GM18907 (cell line): ENCODE measurements at regions not wholly inside any gene's neighbourhood (a gene's known extent, or its start where the extent isn't known, plus 50 kb on each side); places are given as distances from the start of the nearest gene placed in this dataset.
"Not testable (repeated sequence)": the region's sequence is repeated elsewhere in the genome, so short reads cannot be mapped to it uniquely, and the experiment has no call there.

ENCODE experiments used
- ATAC-seq: cut with Tn5 transposase; IDR thresholded peaks from one replicate; pipeline ENCODE4 v1.9.1; 2021; ENCODE audit warnings: mild to moderate bottlenecking, moderate library complexity; ENCODE audit not compliant: unreplicated experiment

DNA sequence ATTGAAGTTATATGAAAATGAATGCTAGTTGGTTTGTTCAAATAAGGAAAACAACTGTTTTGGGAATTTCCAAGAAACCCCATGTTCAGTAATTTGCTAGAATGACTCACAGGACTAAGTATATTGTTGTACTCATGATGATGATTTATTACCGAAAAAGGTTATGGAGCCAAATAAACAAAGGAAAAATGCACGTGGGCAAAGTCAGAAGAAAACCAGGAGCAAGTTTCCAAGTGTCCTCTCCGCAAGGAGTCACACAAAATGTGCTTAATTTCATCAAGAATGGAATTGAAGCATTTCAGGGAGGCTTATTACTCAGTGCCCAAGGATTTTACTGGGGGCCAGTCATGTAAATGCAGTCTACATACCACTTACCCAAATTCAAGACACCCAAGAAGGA lies 1652.4 kb upstream of the TMEFF2 start:
- no peak for ATAC-seq

DNA sequence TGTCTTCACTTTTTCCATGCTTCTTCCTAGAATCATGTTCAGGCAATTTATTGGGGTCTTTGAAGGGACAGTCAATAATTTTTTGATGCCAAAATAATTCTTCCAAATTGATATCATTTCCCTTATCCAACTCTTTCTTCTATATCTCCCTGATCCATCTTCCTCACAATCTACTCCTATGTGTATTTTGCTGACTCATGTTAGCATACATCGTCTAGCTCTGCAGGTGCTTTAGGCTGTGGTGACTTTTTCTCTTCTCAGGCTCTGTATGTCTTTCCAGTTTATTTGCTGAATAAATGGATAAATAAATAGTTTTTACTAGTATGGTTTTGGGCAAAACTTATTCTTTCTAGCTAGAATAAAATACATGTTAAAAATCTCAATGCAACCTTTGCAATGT lies 1650.9 kb upstream of the TMEFF2 start:
- no peak for ATAC-seq

DNA sequence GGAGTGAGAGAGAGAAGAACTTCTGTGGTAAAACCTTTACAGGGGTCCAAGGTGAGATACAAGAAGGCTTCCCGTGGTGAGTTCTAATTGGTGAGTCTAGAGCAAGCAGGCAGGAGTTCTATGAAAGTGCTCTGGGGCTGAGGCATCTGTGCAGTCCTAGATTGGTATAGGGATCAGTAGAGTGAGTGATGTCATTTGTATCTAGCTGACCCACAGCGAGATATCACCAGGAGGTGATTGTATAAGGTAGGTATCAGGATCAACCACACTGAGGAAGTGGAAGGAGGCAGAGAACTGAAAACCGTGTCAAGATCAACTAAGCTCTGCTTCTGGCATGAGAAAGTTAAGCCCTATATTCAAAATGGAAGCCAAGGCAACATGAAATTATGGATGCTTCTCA lies 1648.9 kb upstream of the TMEFF2 start:
- ATAC-seq, result no peak

DNA sequence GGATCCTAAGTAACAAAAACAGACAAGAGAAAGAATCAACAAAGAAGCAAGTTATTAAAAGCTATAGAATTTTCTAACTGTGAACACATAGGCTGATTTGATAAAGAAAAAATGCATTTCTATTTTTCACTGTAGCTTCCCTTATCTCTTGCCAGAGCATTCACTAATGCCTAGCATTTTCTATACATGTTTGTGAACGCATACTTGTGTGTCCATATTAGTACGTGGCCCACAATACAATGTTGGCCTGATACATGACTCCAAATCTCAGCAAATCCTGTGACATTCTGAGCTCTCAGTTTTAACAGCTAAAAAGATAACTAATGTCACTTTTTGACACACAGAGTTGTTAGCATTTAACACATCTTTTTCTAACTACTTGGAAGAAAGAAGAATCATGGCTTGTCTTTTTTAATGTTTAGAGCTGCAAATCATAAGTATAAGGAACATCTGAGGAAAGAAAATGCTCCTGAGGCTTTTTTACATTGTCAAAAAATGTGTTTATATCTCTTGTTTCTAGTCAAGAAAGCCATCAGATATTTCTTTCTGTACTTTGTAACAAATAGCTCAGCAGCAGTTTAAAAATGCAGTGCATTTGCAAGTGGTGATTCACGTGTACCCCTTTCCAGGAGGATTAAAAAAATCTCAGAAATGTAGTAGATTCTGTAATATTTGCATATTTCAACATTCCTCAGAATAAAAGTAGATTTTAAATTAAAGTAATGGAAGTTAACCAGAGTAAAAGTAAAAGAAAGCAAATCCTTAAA lies 1646.8 kb upstream of the TMEFF2 start:
- no peak for ATAC-seq

DNA sequence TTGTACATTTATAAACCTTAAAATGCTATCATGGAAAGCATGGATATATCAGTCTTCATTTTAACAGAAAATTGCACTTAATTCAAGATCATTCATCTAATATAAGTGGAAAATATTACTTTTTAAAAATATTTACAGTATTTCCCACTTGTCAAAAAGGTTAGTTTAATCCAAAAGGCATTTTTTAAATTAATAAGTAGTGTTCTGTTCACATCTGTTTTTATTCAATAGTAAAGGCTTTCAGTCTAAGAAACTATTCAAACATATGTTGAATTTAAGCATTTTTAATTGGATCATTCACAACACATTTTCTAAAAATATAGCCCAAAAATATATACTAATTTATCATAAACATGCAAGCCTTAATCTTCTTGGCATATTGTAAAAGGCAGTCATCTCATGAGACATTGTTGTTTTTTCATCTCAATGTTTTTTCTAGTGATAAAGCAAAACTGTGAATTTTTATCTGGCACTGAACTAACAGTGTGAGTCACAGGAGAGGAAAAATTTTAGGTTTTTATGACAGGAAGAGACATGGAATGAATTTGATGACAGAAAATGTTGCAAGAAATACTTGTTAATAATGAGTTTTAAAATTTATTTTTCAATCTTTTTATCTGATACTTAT lies 1642.5 kb upstream of the TMEFF2 start:
- ATAC-seq, result no peak

DNA sequence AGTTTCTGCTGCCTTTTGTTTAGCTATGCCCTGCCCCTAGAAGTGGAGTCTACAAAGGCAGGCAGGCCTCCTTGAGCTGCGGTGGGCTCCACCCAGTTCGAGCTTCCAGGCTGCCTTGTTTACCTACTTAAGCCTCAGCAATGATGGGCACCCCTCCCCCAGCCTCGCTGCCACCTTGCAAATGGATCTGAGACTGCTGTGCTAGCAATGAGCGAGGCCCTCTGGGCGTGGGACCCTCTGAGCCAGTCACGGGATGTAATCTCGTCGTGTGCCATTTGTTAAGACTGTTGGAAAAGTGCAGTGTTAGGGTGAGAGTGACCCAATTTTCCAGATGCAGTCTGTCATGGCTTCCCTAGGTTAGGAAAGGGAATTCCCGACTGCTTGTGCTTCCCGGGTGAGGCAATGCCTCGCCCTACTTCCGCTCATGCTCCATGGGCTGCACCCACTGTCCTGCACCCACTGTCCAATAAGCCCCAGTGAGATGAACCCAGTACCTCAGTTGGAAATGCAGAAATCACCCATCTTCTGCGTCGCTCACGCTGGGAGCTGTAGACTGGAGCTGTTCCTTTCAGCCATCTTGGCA lies 1641.8 kb upstream of the TMEFF2 start:
- not testable (repeated sequence) for ATAC-seq

DNA sequence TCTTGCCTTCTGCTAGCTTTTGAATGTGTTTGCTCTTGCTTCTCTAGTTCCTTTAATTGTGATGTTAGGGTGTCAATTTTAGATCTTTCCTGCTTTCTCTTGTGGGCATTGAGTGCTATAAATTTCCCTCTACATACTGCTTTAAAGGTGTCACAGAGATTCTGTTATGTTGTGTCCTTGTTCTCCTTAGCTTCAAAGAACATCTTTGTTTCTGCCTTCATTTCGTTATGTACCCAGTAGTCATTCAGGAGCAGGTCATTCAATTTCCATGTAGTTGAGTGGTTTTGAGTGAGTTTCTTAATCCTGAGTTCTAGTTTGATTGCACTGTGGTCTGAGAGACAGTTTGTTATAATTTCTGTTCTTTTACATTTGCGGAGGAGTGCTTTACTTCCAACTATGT lies 1639.2 kb upstream of the TMEFF2 start:
- ATAC-seq, result not testable (repeated sequence)

DNA sequence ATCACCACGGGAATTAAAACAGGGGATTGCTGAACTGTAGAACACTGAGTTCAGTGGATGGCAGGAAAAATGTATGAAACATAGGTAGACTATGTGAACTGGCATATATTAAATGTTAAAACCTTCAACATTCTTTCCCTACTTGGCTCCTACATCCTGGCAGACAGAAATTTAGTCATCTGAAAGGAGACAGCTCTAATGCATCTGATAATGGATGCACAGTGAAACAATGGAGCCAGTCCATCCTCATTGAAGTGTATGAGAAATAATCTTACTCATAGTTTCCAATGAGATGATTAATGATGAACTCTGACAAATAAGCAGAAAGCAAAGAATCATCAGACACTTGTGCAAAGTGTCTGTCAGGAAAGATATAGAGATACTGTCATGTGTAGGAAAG lies 1629.7 kb upstream of the TMEFF2 start:
- ATAC-seq, result no peak

DNA sequence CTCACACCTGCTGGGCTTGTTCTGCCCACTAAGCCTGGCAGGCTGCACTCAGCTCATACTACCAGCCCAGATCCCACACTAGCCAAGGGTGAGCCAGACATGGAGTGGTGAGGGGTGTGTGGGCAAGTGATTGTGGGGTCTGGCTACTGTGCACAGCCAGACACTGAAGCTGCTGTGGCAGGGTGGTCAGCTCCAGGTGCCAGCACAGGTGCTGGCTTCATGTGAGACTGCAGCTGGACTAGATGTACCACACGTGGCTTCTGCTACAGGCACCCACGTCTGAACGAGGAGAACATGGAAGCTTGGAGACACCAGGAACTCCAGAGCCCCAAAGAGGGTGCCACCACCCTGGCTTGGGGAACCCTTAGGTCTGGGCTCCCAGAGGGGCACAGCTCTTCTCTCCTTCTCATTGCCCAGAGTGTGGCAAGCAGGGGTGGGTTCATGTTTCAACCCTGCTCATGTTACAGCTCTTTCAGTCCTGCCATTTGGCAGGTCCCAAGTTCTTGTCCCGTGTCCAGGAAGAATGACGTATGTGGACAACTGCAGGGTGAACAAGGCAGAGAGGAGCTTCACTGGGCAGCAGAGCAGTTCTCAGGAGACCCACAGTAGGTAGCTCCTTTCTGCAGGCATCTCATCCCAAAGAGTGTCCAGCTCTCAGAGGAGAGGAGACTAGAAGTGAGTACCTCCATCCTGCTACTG lies 1624.2 kb upstream of the TMEFF2 start:
- no peak for ATAC-seq

DNA sequence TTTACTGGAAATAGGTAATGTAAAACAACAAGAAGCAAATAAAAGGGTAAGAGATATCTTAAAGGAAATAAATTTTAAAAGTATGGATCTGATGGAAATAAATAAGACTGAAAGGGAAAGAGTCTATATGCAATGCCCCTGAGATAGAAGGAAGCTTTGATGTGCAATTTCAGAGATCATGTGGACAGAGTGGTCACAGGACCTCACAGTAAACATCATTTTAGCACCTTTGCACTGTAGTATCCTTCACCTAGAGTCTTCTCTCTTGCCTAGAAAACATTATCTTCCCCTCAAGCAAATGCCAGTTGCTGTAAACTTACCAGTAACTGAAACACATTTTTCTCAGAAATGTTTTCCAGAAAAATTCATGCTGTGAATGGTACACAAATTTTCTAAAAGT lies 1621.3 kb upstream of the TMEFF2 start:
- ATAC-seq, result no peak

DNA sequence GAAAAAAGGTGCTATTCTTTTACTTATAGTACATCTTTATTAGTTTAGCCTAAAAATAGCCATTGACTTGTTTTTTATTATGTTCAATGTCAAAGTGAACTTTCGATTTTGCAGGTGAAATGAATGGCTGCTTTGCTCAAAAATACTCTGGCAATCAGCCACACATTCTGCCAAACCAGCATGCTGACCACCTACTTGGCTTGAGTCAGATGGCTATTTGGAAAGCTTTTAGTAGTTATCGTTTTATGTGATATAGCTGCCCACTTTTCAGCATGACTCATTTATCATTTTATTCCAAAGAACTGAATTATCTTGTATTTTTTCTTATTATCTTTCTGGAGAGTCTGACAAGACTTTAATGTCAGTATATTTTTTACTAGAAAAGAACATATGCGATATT lies 1615.8 kb upstream of the TMEFF2 start:
- no peak for ATAC-seq

DNA sequence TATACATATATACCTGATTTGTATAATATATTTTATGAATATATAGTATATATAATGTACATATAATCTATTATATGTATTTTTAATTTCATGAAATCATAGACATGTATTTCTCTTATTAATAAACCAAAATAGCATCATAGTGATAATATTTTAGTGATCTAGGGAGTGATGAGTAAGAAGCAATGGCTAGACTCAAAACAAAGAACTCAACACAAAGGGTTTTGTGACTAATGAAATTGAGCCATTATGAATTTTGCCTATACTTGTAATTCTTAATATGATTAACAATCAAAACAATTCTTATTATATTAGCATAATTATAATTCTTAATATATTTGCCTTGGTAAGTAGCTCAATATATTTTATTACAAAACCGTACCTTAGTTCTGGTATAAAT lies 1614.1 kb upstream of the TMEFF2 start:
- ATAC-seq, result no peak

DNA sequence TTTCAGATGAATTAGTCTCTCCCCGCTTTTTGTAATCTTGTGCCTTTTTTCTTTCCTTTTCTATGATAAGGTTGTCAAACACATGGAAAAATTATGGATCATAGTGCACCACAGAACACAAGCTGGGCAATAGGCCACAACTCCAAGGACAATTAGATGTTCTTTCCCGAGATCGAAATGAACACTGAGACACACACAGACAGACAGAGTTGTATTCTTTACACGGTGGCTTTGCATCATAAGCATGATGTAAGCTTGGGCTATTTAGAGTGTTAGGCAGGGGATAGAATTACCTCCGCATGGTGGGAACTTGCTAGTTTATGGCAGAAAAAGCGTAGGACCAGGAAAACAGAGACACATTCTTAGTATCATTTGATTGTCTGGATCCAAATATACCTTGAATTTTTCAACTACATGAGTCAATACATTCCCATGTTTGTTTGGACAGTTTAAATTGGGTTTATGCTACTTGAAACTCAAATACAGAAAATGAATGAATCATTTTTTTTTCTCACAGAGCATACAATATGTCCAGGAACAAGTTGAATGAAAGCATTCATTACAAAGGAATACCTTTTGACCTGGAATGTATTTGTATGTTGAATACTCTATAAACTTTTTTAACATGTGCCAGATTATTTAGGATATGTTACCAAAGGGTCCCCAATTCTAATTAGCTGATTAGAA lies 1611.5 kb upstream of the TMEFF2 start:
- no peak for ATAC-seq

DNA sequence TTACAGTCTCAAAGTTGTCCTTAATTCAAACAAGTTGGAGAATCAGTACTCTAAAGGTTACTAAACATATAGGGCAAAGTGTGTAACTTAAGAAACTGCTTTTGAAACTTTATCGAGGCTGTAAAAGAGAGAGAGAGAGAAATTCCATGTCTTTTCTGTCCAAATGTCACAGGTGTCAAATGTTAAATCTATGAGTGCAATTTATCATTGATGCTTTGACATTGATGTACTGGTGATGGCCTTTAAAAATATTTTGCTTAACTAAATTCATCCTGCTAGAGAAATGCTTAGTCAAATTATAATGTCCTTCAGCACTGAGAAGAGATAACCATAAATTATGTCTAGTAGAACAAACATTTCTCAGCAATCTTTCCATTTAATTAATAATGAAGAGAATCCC lies 1602.1 kb upstream of the TMEFF2 start:
- ATAC-seq, result no peak

DNA sequence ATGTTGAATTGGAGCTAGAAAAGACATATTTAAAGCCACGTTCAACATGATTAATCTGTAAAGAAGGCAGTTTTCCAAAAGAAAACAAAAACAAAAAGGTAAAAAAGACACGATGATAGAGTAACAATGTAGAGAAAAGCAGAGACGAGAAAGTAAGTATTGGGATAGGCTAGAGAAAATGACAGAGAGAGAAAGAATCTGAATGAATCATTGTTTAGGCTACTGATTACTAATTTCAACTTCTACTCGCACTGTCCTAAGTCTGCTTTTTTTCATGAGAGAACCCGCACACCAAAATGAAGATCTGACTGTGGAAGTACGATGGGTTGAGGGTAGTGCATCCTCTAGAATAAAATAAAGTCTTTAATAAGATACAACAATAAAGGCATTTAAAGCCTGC lies 1599.2 kb upstream of the TMEFF2 start:
- no peak for ATAC-seq

DNA sequence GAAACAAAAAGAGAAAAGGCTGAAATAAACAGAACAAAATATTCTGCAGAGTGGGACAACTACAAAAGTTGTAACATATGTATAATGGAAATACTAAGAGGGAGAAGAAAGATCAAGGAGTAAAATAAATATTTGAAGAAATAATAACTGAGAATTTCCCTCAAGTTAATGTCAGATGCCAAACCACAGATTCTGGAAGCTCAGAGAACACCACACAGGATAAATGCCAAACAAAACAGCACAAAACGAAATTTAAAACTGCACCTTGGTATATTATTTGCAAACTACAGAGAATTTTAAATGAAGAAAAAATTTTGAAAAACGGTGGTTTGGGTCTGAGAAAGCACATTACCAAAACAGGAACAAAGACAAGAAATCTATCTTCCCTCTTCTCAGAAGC lies 1588.9 kb upstream of the TMEFF2 start:
- ATAC-seq, result no peak

DNA sequence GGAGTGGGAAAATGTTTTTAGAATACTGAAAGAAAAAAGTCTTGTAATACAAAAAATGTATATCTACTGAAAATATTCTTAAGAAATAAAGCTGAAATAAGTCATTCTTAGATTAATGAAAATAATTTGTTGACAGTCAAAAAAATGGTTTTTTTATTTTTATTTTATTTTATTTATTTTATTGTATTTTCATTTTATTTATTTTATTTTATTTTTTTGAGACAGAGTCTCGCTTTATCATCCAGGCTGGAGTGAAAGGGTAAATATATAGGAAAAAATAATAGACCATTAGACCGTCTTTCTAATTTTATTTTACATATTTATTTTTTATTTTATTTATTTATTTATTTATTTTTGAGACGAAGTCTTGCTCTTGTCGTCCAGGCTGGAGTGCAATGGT lies 1583.6 kb upstream of the TMEFF2 start:
- no peak for ATAC-seq

DNA sequence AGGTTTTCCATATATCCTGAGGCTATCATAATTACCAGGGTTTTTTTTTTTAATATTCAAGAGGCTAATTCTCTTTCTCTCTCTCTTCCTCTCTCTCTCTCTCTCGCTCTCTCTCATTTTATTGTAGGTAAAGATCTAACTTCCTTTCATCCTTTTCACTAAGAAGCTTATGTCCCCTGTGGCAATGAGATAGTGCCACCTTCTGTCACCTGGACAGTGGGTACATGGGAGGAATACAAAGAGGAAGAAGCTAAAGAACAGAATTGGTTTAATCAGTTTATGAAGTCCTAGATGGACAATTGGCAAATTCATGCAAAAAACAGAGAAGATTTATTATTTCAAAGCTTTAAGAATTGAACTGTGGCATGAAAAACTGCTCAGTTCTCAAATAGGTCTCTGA lies 1582.3 kb upstream of the TMEFF2 start:
- no peak for ATAC-seq

DNA sequence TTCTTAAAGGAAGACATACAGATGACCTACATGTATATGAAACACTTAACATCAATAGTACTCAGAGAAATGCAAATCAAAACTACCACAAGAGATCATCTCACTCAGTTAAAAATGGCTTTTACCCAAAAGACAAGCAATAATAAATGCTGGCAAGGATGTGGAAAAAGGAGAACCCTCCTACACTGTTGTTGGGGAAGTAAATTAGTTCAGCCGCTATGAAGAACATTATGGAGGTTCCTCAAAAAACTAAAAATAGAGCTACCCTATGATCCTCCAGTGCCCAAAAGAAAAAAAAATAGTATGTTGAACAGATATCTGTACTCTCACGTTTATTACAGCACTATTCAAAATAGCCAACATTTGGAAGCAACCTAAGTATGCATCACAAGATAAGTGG lies 1579.4 kb upstream of the TMEFF2 start:
- no peak for ATAC-seq

DNA sequence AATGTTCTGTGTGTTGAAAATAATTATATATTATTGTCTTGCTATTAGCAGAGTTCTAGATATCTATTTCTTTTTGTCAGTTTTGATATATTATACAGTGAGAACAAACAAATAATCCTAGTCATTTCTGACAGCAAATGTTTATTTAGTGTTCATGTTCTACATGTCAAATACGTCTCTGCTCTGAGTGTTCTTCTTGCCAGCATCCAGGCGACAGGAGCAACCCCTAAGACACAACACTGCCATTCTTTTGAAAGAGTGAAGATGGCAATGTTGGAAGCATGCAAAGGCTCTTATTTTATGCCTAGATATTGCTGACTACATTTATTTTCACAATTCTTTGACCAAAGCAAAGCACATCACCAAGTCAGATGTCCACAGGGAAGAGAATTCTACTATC lies 1556.6 kb upstream of the TMEFF2 start:
- ATAC-seq, result no peak

DNA sequence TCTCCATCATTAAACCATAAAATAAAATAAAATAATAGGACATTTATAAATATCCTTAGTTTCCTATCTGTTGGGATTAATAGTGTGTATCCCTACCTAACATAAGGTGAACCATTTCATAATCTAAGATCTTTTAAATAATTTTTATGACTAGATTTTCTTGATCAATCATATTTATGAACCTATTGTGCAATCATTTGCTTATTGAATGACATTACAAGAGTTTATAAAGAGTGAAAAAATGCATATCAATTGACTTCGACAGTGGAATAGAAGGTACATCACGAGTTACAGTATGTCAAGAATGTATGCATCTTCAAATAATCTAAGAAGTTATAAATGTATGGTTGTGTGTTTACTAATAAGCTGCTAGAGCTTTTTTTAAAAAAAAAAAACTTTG lies 1554.8 kb upstream of the TMEFF2 start:
- ATAC-seq, result no peak
